ENCODE measurements at regions not wholly inside any gene's neighbourhood (a gene's known extent, or its start where the extent isn't known, plus 50 kb on each side); places are given as distances from the start of the nearest gene placed in this dataset.

Small RNA genes in the stretch of these regions (small RNA-seq; reads per million reads assigned to genes)
- 0 reads per million in 2 donors for gene COX6B1P7

Data from prostate gland (tissue), 2 donors.